ENCODE measurements at regions not wholly inside any gene's neighbourhood (a gene's known extent, or its start where the extent isn't known, plus 50 kb on each side); places are given as distances from the start of the nearest gene placed in this dataset.

DNA sequence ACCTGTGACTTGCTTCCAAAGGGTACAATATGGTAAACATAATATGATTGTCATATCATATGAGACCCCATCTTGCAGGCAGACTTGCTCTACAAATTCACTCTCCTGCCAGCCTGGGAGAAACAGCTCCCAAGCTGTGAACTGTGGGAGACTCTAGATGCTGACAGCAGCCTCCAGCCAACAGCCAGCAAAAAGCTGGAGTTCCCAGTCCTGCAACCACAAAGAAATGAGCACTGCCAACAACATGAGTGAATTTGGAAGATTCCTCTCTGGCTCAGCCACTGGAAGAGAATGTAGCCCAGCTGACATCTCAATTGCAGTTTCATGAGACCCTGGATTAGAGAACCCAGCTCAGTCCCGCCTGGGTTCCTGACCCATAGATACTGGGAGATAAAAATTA, 145.4 kb downstream of the QDPR start:
- TF ChIP-seq, protein P1, sequence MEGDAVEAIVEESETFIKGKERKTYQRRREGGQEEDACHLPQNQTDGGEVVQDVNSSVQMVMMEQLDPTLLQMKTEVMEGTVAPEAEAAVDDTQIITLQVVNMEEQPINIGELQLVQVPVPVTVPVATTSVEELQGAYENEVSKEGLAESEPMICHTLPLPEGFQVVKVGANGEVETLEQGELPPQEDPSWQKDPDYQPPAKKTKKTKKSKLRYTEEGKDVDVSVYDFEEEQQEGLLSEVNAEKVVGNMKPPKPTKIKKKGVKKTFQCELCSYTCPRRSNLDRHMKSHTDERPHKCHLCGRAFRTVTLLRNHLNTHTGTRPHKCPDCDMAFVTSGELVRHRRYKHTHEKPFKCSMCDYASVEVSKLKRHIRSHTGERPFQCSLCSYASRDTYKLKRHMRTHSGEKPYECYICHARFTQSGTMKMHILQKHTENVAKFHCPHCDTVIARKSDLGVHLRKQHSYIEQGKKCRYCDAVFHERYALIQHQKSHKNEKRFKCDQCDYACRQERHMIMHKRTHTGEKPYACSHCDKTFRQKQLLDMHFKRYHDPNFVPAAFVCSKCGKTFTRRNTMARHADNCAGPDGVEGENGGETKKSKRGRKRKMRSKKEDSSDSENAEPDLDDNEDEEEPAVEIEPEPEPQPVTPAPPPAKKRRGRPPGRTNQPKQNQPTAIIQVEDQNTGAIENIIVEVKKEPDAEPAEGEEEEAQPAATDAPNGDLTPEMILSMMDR (IDR thresholded peaks at IDR 0.05) = no peak

DNA sequence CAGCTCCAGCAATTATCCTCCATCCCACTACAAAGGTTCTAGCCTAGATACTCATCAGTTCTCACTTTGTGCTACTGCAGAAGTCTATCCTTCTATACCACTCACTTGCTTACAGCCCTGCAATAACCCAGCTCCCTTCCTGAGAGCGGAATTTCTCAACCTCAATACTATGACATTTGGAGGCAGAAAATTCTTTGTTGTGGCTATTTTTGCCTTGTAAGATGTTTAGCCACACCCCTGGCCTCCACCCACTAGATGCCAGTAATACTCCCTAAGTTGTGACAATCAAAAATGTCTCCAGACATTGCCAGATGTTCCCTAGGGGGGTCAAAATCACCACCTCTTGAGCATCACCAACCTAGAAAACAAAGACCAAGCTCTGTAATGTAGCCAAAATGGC, 149.5 kb downstream of the QDPR start:
- TF ChIP-seq, protein P1 (IDR thresholded peaks at IDR 0.05) = no peak

DNA sequence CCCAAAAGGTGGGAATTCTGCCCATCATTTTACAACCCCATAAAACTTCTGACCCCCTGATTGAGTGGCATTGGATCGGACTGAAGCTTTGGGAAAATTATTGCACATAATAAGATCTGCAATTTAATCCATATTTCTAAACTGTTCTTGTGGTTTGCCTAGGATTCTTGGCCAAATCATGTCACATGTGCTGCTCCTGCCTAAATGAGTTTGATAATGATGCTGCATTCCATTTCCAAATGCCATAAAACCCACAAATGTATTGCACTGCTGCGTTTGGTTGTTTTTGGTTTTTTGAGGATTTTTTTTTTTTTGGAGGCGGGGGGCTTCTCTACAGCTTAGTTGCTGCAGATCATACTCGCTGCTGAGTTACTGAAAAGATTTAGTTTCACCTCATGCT, 153.6 kb downstream of the QDPR start:
- TF ChIP-seq, protein P1 (IDR thresholded peaks at IDR 0.05) = no peak

DNA sequence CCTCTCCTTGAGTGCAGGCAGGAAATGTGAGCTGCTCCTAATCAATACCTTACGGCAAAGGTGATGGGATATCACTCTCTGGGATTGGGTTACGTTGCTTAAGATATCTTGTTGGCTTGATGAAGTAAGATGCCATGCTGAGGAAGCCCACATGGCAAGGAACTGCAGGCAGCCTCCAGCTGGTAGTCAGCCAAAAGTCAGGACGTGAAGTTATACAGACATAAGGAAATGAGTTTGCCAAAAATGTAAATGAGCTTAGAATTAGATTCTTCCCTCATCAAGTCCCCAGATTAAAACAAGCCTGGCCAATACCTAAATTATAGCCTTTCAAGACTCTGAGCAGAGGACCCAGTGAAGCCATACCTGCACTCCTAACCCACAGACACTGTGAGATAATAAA, 155.0 kb downstream of the QDPR start:
- TF ChIP-seq, protein P1 (IDR thresholded peaks at IDR 0.05) = no peak

DNA sequence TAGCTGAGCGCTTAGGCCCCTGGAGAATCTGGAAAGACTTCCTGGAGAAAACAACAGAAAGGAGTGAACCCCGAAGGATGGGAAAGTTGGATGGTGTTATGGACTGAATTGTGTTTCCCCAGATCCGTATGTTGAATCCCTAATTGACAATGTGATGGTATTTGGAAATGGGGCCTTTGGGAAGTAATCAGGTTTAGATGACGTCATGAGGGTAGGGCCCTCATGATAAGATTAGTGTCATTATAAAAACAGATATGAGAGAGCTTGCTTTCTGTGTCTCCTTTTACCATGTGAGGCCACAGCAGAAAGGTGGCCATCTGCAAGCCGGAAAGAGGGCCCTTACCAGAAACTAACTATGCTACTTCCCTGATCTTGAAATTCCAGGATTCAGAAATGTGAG, 159.5 kb downstream of the QDPR start:
- TF ChIP-seq, protein P1 (IDR thresholded peaks at IDR 0.05) = no peak

DNA sequence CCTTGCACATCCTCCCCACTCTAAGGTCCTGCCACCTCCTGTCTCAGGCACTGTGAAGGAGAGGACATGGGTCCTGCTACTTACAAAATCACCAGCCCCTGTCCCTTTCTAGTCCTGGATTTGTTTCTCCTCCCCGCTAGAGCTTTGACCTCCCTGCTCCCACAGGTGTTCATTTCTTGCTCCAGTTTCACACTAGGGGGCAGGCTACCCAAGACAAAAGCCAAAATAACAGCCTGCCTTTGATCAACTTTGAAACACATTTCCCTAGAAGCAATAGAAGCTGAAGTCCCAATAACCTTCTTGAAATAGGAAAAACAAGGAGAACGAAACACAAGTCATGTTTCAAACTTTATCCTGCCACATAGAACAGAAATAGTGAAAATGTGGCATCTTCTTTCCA, 164.4 kb downstream of the QDPR start:
- TF ChIP-seq, protein P1 (IDR thresholded peaks at IDR 0.05) = peak; percentile 64

DNA sequence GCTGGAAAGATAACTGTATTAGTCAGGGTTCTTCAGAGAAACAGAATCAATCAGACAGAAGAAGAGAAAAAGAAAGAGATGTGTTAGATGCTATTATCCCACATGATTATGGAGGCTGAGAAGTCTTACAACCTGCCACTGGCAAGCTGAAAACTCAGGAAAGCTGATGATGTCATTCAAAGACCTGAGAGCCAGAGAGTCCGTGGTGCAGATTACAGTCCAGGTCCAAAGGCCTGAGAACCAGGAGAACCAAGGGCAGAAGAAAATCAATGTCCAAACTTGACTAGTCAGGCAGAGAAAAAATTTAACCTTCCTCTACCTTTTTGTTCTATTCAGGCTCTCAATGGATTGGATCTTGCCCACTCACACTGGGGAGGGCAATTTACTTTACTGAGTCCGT, 172.5 kb downstream of the QDPR start:
- TF ChIP-seq, protein P1 (IDR thresholded peaks at IDR 0.05) = no peak

DNA sequence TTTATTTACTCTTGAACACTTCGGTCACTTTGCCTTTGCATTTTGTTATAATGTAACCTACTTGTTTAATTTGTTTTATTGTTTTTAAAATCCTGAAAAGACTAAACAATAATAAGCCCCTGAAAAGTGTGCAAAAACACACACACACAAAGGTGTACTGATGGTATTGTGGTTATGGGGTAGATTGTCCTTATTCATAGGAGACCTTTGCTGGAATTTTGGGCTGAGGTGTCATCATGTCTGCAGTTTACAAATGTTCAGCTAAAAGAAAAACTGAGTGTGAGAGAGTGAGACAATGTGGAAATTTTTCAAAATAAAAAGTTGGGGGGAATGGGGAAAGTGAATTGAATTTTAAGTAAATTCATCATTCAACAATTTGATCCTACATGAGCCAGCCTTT, 174.9 kb downstream of the QDPR start:
- TF ChIP-seq, protein P1 (IDR thresholded peaks at IDR 0.05) = no peak
